HG03565 (cell line): ENCODE measurements at regions not wholly inside any gene's neighbourhood (a gene's known extent, or its start where the extent isn't known, plus 50 kb on each side); places are given as distances from the start of the nearest gene placed in this dataset.
"Not testable (repeated sequence)": the region's sequence is repeated elsewhere in the genome, so short reads cannot be mapped to it uniquely, and the experiment has no call there.

Experiments used
- ATAC-seq: cut with Tn5 transposase; IDR thresholded peaks from one replicate; pipeline ENCODE4 v1.9.1; 2021; ENCODE audit warnings: mild to moderate bottlenecking, moderate library complexity; ENCODE audit not compliant: unreplicated experiment

DNA sequence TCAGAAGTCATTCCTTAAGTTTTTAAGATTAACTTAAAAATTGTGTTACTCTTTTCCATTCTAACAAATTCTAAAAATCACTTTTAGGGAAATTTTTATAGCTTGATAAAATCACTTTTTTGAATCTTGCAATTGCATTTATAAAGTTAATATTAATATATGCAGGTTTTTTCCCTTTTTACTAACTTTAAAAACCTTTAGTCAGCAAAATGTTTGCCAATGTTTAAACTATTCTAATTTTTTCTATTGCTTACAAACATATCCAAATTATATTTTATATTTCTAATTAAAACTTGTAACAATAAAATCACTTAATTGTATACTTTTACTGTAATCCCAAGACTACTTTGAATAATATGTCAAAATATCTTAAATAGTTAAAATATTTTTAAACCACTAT, 839.4 kb downstream of the TBL1XR1 start:
- ATAC-seq, result no peak

DNA sequence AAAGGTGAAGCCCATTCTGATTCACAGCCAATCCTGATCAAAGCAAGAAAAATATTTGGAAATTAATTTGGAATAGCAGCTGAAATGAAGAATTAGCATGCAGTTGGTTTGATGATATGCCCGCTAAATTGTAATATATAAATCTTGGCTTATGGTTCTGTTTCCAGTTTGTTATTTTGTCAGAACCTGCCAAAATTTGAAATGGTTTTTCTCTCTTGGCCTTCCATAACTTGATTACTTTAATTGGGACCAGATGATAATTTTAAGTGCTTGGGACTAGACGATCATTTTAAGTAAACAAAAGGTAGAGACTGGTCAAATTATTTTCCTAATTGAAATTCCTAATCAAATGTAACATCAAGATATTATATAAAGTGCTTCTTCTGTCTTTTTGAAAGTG, 842.4 kb downstream of the TBL1XR1 start:
- no peak for ATAC-seq

DNA sequence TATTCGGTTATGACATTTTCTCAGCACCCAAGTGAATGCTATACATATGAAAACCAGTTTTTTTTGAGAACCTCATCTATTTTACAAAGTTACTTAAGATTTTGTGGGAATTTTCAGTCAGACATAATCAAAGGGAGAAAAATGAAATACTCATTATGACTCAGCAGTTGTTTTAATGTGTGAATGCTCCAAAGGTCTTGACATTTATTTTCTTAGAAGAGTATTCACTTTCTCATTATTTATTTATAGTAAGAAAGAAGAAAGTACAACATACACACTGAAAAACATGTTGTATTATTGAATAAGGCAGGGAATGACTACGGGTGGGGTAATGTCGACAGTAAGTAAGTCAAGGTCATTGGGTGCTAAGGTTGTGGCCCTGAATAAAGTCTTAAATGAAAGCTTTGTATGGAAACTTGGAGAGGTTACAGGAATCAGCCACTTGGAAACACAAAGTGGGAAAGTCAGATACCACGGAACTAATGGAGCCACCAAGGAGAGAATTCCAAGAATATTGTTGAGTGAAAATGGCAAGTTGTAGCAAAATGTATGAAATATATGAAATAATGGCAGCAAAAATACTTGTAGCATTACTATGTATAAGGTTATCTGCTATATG, 844.5 kb downstream of the TBL1XR1 start:
- ATAC-seq, result no peak

DNA sequence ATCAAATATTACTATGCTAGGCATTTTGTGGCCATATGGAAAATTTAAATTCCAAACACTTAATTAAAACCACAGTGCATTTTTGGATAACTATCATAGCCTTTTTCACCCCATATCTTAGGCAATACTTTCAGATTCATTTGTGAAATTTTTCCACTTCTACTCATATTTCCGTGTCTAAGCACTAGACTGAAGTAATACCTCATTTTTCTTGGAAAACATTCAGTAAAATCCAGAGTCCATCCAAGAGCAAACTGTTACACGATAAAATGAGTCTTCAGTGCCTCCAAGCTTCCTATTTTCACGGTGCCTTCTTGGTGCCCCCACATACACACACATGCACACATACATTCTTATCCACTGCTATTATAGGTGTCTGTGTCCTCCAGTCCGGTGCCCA, 845.9 kb downstream of the TBL1XR1 start:
- no peak for ATAC-seq

DNA sequence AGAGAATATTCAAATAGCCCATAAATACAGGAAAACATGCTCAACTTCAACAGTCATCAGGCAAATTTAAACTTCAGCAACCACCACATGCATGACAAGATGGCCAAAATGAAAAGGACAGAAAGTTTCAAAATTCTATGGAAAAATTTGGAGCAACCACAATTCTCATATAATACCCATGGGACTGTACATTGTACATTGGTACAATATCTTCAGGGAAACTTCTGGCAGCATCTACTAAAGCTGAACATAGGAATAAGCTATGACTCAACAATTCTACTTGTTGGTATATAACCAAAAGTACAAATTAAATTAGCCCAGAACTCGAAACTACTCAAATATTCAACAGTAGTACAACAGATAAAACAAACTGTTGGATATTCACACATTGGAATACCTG, 847.6 kb downstream of the TBL1XR1 start:
- no peak for ATAC-seq

DNA sequence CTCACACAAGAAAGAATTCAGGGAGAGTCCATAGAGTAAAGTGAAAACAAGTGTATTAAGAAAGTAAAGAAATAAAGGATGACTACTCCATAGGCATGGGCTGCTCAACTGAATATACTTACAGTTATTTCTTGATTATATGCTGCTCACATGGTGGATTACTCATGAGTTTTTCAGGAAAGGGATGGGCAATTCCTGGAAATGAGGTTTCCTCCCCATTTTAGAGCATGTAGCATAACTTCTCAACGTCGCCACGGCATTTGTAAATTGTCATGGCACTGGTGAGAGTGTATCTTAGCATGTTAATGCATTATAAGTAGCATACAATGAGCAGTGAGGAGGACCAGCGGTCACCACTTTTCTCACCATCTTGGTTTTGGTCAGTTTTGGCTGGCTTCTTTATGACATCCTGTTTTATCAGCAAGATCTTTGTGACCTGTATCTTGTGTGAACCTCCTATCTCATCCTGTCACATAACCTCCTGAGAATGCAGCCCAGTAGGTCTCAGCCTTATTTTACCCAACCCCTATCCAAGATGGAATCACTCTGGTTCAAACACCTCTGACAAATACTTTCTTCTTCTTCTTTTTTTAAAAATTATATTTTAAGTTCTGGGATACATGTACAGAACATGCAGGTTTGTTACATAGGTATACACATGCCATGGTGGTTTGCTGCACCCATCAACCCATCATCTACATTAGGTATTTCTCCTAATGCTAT, 849.7 kb downstream of the TBL1XR1 start:
- ATAC-seq, result no peak

DNA sequence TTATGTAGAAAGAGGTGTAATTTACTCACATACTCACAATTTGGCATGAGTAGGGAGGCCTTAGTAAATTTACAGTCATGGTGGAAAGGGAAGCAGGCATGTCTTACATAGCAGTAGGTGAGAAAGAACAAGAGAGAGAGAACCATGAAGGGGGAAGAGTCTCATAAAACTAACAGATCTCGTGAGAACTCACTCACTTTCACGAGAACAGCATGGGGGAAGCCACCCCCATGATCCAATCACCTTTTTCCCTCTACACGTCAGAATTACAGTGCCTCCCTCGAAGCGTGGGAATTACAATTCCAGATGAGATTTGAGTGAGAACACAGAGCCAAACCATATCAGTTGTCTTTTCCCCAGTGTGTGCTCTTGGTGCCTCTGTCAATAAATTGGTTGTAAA, 855.3 kb downstream of the TBL1XR1 start:
- ATAC-seq, result no peak

DNA sequence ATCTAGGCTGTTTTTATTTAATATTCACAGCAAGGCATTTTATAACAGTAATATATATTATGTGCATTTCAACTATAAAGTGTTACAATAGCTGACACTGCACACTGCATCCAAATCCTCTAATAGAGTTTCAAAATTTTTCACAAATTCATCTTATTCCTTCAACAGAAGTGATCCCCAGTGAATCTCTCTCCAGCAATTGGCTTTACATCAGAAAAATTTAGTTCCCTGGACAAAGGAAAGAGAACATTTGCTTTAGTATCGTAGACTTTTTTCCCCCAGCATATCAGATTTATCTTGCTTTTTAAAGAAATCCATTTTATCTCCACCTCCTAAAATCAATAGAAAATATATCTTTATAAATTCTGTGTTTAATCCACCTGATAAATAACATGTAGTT, 868.6 kb downstream of the TBL1XR1 start:
- no peak for ATAC-seq

DNA sequence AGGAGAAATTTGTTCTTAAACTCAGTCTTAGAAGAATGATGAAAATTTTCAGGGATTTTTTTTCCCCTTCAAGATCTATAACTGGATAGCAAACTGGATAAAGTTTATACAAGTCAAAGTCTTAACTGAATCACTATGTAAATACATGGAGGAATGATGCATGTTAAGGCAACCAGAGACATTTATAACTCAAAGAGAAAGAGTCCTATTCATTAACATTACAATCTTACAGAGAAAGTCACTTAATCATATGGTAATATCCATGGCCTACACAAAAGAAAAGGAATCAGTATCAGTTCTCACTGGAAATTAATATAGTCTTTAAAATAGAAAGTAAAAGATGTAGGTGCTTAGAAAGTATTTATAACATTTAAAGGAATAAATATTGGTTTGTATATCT, 869.1 kb downstream of the TBL1XR1 start:
- ATAC-seq, result no peak

DNA sequence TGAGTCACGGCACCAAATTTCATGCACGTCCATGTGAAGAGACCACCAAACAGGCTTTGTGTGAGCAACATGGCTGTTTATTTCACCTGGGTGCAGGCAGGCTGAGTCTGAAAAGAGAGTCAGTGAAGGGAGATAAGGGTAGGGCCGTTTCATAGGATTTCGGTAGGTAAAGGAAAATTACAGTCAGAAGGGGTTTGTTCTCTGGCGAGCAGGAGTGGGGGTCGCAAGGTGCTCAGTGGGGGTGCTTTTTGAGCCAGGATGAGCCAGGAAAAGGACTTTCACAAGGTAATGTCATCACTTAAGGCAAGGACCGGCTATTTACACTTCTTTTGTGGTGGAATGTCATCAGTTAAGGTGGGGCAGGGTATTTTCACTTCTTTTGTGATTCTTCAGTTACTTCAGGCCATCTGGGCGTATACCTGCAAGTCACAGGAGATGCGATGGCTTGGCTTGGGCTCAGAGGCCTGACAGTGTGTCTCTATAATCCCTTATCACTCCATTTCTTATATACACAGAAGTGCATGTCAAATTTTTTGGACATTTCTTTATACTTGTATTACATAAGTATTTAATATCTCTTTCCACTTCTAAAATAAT, 870.3 kb downstream of the TBL1XR1 start:
- ATAC-seq, result not testable (repeated sequence)

DNA sequence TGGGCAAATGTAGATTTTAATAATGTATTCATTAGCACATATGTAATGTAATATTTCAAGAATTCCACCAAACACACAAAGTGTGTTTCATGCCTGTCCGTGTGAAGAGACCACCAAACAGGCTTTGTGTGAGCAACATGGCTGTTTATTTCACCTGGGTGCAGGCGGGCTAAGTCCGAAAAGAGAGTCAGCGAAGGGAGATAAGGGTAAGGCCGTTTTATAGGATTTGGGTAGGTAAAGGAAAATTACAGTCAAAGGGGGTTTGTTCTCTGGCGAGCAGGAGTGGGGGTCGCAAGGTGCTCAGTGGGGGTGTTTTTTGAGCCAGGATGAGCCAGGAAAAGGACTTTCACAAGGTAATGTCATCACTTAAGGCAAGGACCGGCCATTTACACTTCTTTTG, 875.8 kb downstream of the TBL1XR1 start:
- ATAC-seq, result not testable (repeated sequence)

DNA sequence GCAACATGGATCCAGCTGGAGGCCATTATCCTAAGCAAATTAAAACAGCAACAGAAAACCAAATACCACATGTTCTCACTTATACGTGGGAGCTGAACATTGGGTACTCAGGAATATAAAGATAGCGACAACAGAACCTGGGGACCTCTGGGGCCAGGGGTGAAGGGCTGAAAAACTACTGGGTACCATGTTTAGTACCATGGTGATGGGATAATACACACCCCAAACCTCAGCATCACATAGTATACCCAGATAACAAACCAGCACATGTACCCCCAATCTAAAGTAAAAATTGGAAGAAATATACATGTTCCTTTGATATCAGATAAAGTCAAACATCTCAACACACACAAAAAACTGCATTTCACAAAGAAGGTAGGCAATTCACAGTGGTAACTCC, 876.2 kb downstream of the TBL1XR1 start:
- ATAC-seq, result no peak

DNA sequence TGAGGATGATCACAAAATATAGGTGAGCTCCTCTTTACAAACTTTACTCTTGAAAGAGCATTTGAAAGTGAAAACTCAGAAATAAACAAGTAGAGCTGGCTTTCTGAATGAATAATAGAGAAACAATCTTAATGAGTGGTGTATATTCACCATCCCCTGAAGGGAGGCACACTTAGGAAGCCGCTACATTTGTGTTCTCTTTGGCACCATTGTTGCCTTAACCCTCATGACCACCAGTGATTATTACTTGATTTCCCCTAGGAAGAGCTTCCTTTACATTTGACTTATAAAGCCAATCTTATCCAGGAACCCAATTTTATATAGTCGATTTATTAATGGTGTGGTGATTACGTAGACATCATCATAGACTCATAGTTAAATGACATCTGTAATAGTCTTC, 883.9 kb downstream of the TBL1XR1 start:
- no peak for ATAC-seq

DNA sequence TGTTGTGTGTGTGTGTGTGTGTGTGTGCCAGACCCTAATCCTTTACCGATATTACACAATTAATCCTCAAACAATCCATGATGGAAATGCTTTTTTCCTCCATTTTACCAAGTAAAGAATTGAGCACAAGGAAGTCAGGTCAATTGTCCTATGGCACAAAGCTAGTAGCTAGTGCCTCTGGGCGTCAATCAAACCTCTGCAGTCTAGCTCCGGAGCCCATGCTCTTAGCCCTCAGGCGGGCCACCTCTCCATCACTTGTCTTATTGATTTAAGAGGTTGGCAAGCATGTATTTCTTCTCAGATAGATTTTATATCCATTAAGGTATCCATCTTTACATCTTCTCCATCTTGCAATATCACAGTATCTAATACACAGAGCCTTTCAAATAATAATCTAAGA, 886.6 kb downstream of the TBL1XR1 start:
- ATAC-seq, result no peak

DNA sequence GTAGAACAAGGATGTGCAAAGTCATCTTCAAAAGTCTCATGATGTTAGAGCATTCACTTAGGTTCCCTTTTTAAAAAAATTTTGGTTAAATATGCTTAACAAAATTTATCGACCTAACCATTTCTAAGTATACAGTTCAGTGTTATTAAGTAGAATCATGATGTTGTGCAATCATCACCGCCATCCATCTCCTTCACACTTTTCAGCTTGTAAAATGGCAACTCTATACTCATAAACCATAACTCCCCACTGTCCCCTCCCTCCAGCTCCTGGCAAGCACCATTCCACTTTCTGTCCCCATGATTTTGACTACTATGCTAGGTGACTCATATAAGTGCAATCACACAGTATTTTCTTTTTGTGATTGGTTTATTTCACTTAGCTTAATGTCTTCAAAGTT, 895.0 kb downstream of the TBL1XR1 start:
- ATAC-seq, result no peak

DNA sequence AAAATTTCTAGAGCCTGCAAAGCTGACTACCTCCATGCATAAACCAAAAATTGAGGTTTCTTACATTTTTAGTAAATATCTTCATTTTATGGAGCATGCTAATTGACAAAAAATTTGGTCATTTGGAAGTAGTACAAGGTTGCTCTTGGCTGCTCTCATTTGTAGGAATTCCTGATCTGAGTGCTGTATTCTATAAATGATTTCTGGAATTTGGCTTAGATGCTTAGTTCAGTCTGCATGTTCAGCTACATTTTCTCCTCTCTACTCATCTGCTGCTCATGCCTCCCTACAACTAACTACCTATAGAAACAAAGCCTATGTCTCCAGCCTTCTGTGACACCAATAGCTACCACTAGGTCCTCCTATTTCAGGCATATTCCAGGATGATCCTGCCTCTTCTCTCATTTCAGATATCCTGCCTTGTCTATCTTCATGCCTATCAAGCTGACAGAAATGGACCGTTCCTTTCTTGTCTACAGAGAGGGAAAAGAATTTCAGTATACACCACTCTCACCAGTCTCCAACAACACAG, 901.1 kb downstream of the TBL1XR1 start:
- no peak for ATAC-seq

DNA sequence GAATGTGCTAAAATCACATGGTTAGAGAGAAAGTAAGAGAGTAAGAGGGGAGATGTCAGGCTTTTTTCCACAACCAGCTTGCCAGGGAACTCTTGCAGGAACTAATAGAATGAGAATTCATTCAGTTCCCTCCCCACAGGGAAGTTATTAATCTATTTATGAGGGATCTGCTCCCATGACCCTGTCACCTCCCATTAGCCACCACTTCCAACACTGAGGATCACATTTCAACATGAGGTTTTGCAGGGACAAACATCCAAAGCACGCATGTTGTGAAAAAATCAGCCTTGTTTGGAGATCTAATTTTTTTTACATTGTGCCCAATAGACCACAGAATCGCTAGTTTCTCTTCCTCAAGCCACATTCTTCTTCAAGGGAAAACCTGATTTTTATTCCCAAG, 904.0 kb downstream of the TBL1XR1 start:
- ATAC-seq, result no peak

DNA sequence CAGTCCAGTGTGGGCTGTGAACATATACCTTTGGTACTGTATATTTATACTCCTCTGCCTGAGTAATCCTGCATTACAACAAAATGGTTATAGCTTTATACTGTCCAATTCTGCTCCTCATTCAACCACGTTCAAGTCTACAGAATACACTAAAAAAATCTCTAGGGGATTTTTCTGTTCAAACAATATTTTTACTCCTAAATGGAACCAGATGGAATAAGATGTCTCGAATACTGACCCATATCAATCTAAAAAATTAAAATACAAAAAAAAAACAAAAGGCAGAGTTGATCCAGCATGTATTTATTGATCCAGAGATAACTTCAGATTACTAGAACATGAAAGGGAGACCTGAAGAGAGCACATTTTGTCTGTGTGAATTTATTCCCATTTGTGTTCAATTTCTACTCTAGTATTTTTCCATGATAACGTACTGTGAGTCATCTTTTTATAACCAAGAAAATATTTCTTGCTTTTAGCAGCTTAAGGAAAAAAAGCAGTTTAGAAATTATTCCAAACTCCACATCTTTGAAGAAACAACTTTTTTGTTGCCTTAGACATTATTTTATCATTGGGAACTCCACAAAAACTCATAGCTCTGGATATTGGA, 910.7 kb downstream of the TBL1XR1 start:
- no peak for ATAC-seq

DNA sequence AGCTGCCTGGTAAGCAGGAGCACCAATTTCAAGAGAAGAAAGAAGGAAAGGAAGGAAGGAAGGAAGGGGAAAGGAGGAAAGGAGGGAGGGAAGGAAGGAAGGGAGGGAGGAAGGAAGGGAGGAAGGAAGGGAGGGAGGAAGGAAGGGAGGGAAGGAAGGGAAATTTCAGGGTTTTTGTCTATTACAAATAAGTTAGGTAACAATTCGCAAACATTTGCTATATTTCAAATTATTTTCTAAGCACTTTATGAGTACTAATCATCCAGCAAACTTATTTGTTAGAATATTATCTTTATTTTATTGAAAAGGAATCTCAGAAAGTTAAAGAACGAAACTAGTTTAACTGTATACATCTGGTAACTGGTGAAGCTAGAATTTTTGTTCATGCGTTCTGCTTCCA, 921.7 kb downstream of the TBL1XR1 start:
- no peak for ATAC-seq

DNA sequence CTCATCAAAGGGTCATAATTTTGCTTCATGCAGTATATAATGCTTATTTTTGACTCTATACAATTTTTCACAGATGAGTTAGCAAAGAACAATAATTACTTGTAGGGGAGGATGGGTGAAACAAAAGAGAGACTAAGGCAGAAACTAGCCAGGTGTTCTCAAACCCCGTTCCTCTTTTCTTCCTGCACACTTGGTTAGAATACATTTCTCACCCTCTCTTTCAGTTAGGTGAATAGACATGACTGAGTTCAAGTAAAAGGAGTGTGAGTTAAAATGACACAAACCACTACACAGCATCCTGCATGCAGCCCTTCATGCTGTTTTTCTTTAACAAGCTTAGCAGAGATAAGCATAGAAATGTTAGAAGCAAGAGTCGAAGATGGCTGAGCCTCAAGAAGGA, 922.2 kb downstream of the TBL1XR1 start:
- no peak for ATAC-seq

DNA sequence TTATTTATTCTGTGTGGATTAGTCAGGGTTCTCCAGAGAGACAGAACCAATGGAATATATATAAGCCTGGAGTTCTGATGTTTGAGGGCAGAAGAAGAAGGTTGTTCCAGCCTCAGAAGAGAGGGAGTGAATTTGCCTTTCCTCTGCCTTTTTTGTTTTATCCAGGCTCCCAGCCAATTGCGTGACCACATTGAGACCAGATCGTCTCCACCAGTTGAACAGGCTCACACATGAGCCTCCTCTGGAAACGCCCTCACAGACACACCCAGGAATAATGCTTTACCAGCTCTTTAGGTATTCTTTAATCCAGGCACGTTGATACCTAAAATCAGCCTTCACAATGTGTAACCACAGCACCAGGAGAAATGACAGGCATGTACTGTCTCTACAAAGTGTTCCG, 923.1 kb downstream of the TBL1XR1 start:
- ATAC-seq, result no peak

DNA sequence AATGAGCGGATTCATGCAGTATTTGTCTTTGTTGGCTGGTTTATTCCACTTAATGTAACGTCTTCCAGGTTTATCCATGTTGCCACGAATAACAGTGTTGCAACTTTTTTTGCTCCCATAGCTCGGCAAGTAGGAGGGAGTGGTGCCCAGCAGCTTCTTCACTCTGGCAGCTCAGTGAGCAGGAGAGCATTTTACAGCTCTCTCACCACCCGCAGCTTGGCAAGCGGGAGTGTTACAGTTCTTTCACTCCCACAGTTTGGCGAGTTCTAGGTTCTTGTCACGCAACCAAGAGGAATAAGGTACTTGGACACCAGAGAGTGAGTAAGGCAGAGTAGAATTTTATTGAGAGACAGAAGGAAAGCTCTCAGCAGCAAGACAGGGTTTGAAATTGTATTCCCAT, 935.2 kb downstream of the TBL1XR1 start:
- no peak for ATAC-seq
